HUDEP-2 (cell line): ENCODE measurements at regions not wholly inside any gene's neighbourhood (a gene's known extent, or its start where the extent isn't known, plus 50 kb on each side); places are given as distances from the start of the nearest gene placed in this dataset.

Experiments used
- DNase-seq, 76 experiments: peaks; one replicate each; lab custom pipeline; 2025; ENCODE audit not compliant: unreplicated experiment in 76 of 76; lab: John Stamatoyannopoulos, UW

GRCh38 chr15:98139337-98139736, 178.8 kb downstream of the ARRDC4 start:
- DNase-seq: no peak

GRCh38 chr15:98142572-98142971, 182.1 kb downstream of the ARRDC4 start:
- no peak for DNase-seq

GRCh38 chr15:98143116-98143515, 182.6 kb downstream of the ARRDC4 start:
- DNase-seq: no peak

GRCh38 chr15:98144388-98144787, 183.9 kb downstream of the ARRDC4 start:
- no peak for DNase-seq

- DNase-seq: no peak
Observed at GRCh38 chr15:98146031-98146820, 185.7 kb downstream of the ARRDC4 start.

- no peak for DNase-seq
Observed at GRCh38 chr15:98147415-98147814, 186.9 kb downstream of the ARRDC4 start.

- DNase-seq: no peak
Observed at GRCh38 chr15:98150084-98150483, 189.6 kb downstream of the ARRDC4 start.

- DNase-seq: no peak
Observed at GRCh38 chr15:98150536-98150935, 190.0 kb downstream of the ARRDC4 start.

GRCh38 chr15:98151096-98151495, 190.6 kb downstream of the ARRDC4 start:
- DNase-seq: no peak

- no peak for DNase-seq
Observed at GRCh38 chr15:98152156-98152555, 191.7 kb downstream of the ARRDC4 start.

- DNase-seq: no peak
Observed at GRCh38 chr15:98154863-98155262, 194.4 kb downstream of the ARRDC4 start.

GRCh38 chr15:98155356-98155755, 194.9 kb downstream of the ARRDC4 start:
- no peak for DNase-seq

GRCh38 chr15:98160236-98160635, 199.7 kb downstream of the ARRDC4 start:
- no peak for DNase-seq

- DNase-seq: no peak
Observed at GRCh38 chr15:98163319-98164045, 203.0 kb downstream of the ARRDC4 start.

- DNase-seq: no peak
Observed at GRCh38 chr15:98164571-98164970, 204.1 kb downstream of the ARRDC4 start.

GRCh38 chr15:98164986-98165385, 204.5 kb downstream of the ARRDC4 start:
- DNase-seq: no peak

GRCh38 chr15:98167722-98168268, 207.3 kb downstream of the ARRDC4 start:
- no peak for DNase-seq

GRCh38 chr15:98169551-98169950, 209.0 kb downstream of the ARRDC4 start:
- DNase-seq: no peak

GRCh38 chr15:98174286-98174685, 213.8 kb downstream of the ARRDC4 start:
- no peak for DNase-seq

- no peak for DNase-seq
Observed at GRCh38 chr15:98174841-98175240, 214.3 kb downstream of the ARRDC4 start.

- peak in 40 of 76 experiments; percentile 0 to 58 (median 19) for DNase-seq
Observed at GRCh38 chr15:98177966-98178592, 217.6 kb downstream of the ARRDC4 start.
